WERI-Rb-1 (cell line): ENCODE measurements at regions not wholly inside any gene's neighbourhood (a gene's known extent, or its start where the extent isn't known, plus 50 kb on each side); places are given as distances from the start of the nearest gene placed in this dataset.

Source experiments
- DNase-seq: peaks from one replicate; pipeline ENCODE4 v3.0.0-alpha.2; 2020
- H3K27ac ChIP-seq: fragments of 250-450 bp; sonication (Bioruptor Pico); 2 replicates; pipeline ENCODE4 v1.5.1; 2020; ENCODE audit warnings: mild to moderate bottlenecking, moderate library complexity
- H3K27me3 ChIP-seq: fragments of 250-450 bp; sonication (Bioruptor Pico); 2 replicates; pipeline ENCODE4 v1.5.1; 2021; ENCODE audit warnings: mild to moderate bottlenecking, low read depth, moderate library complexity; ENCODE audit not compliant: insufficient read depth, severe bottlenecking
- H3K36me3 ChIP-seq: fragments of 250-450 bp; sonication (Bioruptor Pico); 2 replicates; pipeline ENCODE4 v1.5.1; 2020; ENCODE audit warnings: mild to moderate bottlenecking, moderate library complexity
- H3K4me3 ChIP-seq: 2 replicates; pipeline ENCODE4 v1.5.1; 2011; ENCODE audit warnings: low read depth, mild to moderate bottlenecking, control low read depth, low read length
- H3K9me3 ChIP-seq: fragments of 250-450 bp; sonication (Bioruptor Pico); 2 replicates; pipeline ENCODE4 v1.5.1; 2021; ENCODE audit warnings: mild to moderate bottlenecking, moderate library complexity; ENCODE audit not compliant: severe bottlenecking
- TF ChIP-seq, protein P1 (sequence below): IDR thresholded peaks from 2 replicates; pipeline ENCODE4 v1.5.1; 2011; ENCODE audit warnings: low read depth, mild to moderate bottlenecking, control low read depth, inconsistent platforms, low read length

DNA sequence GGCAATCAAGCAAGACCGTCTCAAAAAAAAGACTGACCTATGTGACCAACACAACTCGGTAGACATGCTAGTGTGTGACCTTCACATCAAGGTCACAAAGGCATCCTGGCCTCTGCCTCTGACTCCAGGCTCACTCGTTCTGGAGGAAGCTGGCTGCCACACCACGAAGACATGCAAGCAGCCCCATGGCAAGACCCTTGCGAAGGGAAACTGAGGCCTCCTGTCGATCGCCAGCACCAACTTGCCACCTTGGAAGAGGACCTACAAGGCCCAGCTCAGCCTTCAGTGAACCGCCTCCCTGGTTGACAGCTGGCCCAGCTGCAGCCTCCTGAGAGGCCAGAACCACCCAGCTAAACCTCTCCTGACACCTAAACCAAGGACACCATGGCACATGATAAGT, 79.3 kb upstream of the ASAP2 start:
- no peak for DNase-seq
- Histone ChIP-seq H3K27me3 (no peaks in the 10 kb centered on the region), H3K4me3 (no peak overlapping the region), H3K9me3 (peaks cover 6% of the 10 kb centered on the region), H3K27ac (no peak overlapping the region), H3K36me3 (no peaks in the 10 kb centered on the region)
- TF ChIP-seq, protein P1, sequence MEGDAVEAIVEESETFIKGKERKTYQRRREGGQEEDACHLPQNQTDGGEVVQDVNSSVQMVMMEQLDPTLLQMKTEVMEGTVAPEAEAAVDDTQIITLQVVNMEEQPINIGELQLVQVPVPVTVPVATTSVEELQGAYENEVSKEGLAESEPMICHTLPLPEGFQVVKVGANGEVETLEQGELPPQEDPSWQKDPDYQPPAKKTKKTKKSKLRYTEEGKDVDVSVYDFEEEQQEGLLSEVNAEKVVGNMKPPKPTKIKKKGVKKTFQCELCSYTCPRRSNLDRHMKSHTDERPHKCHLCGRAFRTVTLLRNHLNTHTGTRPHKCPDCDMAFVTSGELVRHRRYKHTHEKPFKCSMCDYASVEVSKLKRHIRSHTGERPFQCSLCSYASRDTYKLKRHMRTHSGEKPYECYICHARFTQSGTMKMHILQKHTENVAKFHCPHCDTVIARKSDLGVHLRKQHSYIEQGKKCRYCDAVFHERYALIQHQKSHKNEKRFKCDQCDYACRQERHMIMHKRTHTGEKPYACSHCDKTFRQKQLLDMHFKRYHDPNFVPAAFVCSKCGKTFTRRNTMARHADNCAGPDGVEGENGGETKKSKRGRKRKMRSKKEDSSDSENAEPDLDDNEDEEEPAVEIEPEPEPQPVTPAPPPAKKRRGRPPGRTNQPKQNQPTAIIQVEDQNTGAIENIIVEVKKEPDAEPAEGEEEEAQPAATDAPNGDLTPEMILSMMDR = no peak

DNA sequence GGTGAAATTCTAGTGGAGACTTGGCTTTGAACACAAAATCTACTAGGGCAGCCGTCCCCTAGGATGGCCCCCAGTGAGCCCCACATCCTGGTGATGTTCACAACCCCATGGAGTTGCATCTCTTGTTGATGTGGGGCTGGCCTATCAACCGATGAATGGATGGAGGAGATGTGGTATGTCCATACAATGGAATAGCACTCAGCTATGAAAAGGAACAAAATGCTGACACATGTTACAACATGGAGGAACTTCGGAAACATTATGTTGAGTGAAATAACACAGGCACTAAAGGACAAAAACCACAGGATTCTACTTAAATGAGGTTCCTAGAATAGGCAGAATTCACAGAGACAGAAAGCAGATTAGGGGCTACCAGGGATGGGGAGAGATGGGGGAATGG, 80.1 kb upstream of the ASAP2 start:
- Histone ChIP-seq H3K9me3 (peaks cover 6% of the 10 kb centered on the region), H3K36me3 (no peaks in the 10 kb centered on the region), H3K27me3 (no peaks in the 10 kb centered on the region), H3K4me3 (no peak overlapping the region), H3K27ac (no peak overlapping the region)
- TF ChIP-seq, protein P1 = no peak
- DNase-seq = no peak

DNA sequence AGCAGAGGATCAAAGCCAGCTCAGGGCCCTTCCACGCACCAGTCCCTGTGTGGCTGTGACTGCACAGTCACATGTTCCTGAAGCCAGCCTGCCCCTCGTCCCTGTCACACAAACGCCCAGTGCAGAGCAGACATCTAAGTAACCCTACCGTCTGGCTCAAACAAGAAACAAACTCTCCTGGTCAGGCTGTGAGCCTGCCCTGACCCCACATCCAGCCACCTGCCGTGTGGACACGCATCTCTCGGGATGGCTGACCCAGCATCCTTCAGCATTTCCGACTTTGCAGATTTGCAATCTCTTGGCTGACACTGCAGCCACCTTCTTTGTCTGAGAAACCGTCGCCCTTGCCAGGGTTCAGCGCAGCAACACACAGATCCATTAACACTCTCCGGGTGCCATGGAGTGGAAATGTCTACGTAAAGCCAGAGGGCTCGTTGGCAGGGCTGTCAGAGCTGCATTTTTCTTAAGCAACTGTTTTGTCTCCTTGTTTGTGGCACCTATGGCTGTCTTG, 82.3 kb upstream of the ASAP2 start:
- H3K27ac ChIP-seq = no peak overlapping the region

DNA sequence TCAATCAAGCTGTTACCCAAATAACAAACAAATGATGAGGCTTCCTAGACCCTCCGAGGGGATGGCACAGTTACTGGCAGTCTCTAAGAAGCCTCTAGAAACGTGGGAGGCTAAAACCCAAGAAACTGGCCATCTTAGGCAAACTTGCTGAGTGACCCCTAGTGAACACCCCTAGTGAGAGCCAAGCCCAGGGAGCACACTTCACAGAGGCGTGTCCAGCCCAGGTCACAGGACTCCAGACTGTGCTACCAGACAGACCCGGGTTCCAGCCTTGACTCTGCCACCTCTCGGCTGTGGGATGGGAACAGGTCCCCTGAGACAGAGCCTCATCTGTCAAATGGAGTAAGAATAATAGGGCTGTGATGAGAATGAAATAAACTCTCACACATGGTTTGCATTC, 83.5 kb upstream of the ASAP2 start:
- Histone ChIP-seq H3K9me3 (peaks cover 6% of the 10 kb centered on the region), H3K27ac (no peak overlapping the region), H3K36me3 (no peaks in the 10 kb centered on the region), H3K4me3 (no peak overlapping the region), H3K27me3 (no peaks in the 10 kb centered on the region)
- TF ChIP-seq, protein P1 = no peak
- DNase-seq = no peak

More for the DNA sequence above, 82.3 kb upstream of the ASAP2 start:
- DNase-seq = no peak
- TF ChIP-seq, protein P1 = no peak
- no peak overlapping the region for H3K4me3 ChIP-seq
- H3K36me3 ChIP-seq = no peaks in the 10 kb centered on the region
- H3K27me3 ChIP-seq = no peaks in the 10 kb centered on the region
- peaks cover 6% of the 10 kb centered on the region for H3K9me3 ChIP-seq

DNA sequence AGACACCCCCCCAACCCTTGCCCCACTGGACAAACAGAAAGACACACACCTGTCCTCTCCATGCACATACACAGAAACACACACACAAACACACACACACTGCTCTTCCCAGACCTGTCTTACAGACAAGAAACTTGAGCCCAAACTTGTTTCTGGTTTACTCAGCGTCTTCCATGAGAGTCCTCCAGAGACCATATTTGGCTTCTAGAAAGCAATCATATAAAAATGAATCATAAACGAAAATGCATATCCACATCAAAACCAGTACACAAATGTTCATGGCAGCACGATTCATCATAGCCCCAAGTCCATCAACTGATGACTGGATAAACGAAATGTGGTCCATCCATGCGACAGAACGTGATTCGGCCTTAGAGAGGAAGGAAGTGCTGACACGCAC, 84.2 kb upstream of the ASAP2 start:
- TF ChIP-seq, protein P1 = no peak

DNA sequence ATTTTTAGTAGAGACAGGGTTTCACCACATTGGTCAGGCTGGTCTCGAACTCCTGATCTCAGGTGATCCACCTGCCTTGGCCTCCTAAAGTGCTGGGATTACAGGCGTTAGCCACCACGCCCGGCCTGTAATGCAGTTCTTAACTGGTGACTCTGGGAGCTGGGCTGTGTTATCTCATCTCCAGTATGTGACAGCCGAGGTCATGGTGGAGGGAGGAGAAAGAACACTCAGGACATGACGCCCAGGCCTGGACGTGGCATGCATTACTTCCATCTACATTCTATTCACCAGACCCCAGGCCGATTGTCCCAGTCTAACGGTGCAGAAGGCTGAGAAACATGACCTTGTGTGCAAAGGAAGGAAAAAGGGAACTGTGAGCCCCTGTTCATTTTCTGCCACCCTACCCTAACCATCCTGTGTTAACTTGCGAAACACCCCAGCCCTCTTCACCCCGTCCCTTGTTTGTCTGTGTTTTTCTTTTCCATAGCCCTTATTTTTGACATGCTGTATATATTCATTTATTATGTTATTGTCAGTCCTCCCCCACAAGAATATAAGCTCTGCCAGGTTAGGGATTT, 88.1 kb upstream of the ASAP2 start:
- Histone ChIP-seq H3K27me3 (no peaks in the 10 kb centered on the region), H3K27ac (no peak overlapping the region), H3K9me3 (no peaks in the 10 kb centered on the region), H3K36me3 (no peaks in the 10 kb centered on the region), H3K4me3 (no peak overlapping the region)
- no peak for DNase-seq
- TF ChIP-seq, protein P1 = no peak

More for the DNA sequence above, 84.2 kb upstream of the ASAP2 start:
- H3K27me3 ChIP-seq = no peaks in the 10 kb centered on the region
- H3K9me3 ChIP-seq = peaks cover 6% of the 10 kb centered on the region
- DNase-seq = no peak
- H3K4me3 ChIP-seq = no peak overlapping the region
- H3K27ac ChIP-seq = no peak overlapping the region
- H3K36me3 ChIP-seq = no peaks in the 10 kb centered on the region
